Astrocyte (in vitro differentiated cells and primary cell): ENCODE measurements at regions not wholly inside any gene's neighbourhood (a gene's known extent, or its start where the extent isn't known, plus 50 kb on each side); places are given as distances from the start of the nearest gene placed in this dataset.

Experiments
- DNase-seq: peaks from one replicate; pipeline ENCODE4 v3.0.0-alpha.2; 2010; ENCODE audit warnings: low read depth
- FAIRE-seq: peaks from 2 replicates; lab custom pipeline; 2011; peaks lifted over from hg19 to GRCh38; lab: Jason Lieb, UNC
- H2AFZ ChIP-seq: 2 replicates; pipeline ENCODE4 v1.6.0; 2012; ENCODE audit warnings: low read depth, low read length, inconsistent platforms
- H3K27ac ChIP-seq: 2 replicates; pipeline ENCODE4 v1.5.1; 2011; ENCODE audit warnings: low read depth, low read length, inconsistent platforms
- H3K27me3 ChIP-seq: 2 replicates; pipeline ENCODE4 v1.6.0; 2011; ENCODE audit warnings: low read length, inconsistent platforms; ENCODE audit not compliant: insufficient read depth
- H3K36me3 ChIP-seq: 2 replicates; pipeline ENCODE4 v1.5.1; 2011; ENCODE audit warnings: low read length, inconsistent platforms; ENCODE audit not compliant: insufficient read depth
- H3K4me1 ChIP-seq: 2 replicates; pipeline ENCODE4 v1.5.1; 2011; ENCODE audit warnings: low read length, inconsistent platforms; ENCODE audit not compliant: insufficient read depth
- H3K4me2 ChIP-seq: 2 replicates; pipeline ENCODE4 v1.6.0; 2012; ENCODE audit warnings: low read length, inconsistent platforms
- H3K4me3 ChIP-seq: 2 replicates; pipeline ENCODE4 v1.5.1; 2011; ENCODE audit warnings: low read depth, mild to moderate bottlenecking, low read length, inconsistent platforms; ENCODE audit not compliant: insufficient read depth
- H3K79me2 ChIP-seq: 2 replicates; pipeline ENCODE4 v1.6.0; 2012; ENCODE audit warnings: mild to moderate bottlenecking, low read length, inconsistent platforms; ENCODE audit not compliant: insufficient read depth
- H3K9ac ChIP-seq: 2 replicates; pipeline ENCODE4 v1.6.0; 2012; ENCODE audit warnings: mild to moderate bottlenecking, low read length, inconsistent platforms
- H3K9me3 ChIP-seq: 2 replicates; pipeline ENCODE4 v1.5.1; 2012; ENCODE audit warnings: low read depth, mild to moderate bottlenecking, low read length, inconsistent platforms; ENCODE audit not compliant: insufficient read depth
- H4K20me1 ChIP-seq: 2 replicates; pipeline ENCODE4 v1.6.0; 2012; ENCODE audit warnings: low read length, inconsistent platforms; ENCODE audit not compliant: insufficient read depth
- H3K27ac Mint-ChIP-seq: one replicate; pipeline ENCODE4 v1.8.0; 2021; ENCODE audit warnings: mild to moderate bottlenecking, mixed read lengths; ENCODE audit not compliant: unreplicated experiment
- H3K27me3 Mint-ChIP-seq: one replicate; pipeline ENCODE4 v1.8.0; 2021; ENCODE audit warnings: low read depth, mixed read lengths; ENCODE audit not compliant: unreplicated experiment
- H3K36me3 Mint-ChIP-seq: one replicate; pipeline ENCODE4 v1.8.0; 2021; ENCODE audit warnings: low read depth, mixed read lengths; ENCODE audit not compliant: unreplicated experiment
- H3K4me1 Mint-ChIP-seq: one replicate; pipeline ENCODE4 v1.8.0; 2021; ENCODE audit warnings: low read depth, mixed read lengths; ENCODE audit not compliant: unreplicated experiment
- H3K4me3 Mint-ChIP-seq: one replicate; pipeline ENCODE4 v1.8.0; 2021; ENCODE audit warnings: mild to moderate bottlenecking, moderate library complexity, mixed read lengths; ENCODE audit not compliant: unreplicated experiment
- H3K9me3 Mint-ChIP-seq: one replicate; pipeline ENCODE4 v1.8.0; 2021; ENCODE audit warnings: mild to moderate bottlenecking, mixed read lengths; ENCODE audit not compliant: unreplicated experiment
- EZH2 ChIP-seq: IDR thresholded peaks from 2 replicates; pipeline ENCODE4 v1.6.1; 2012; ENCODE audit warnings: mild to moderate bottlenecking, low read length, inconsistent platforms; ENCODE audit not compliant: insufficient read depth
- TF ChIP-seq, protein P1 (sequence below): IDR thresholded peaks from 2 replicates; pipeline ENCODE4 v1.5.1; 2011; ENCODE audit warnings: low read depth, mild to moderate bottlenecking, inconsistent platforms, low read length, moderate library complexity; ENCODE audit not compliant: insufficient read depth

GRCh38 chr6:166830185-166830890, 126.0 kb downstream of the RNASET2 start:
- H4K20me1 ChIP-seq: no peaks in the 10 kb centered on the region
- H3K36me3 Mint-ChIP-seq: no peaks in the 10 kb centered on the region
- peaks cover 11% of the 10 kb centered on the region for H3K9me3 Mint-ChIP-seq

GRCh38 chr6:166826264-166826663, 130.1 kb downstream of the RNASET2 start:
- H3K9ac ChIP-seq: no peak overlapping the region
- H4K20me1 ChIP-seq: no peaks in the 10 kb centered on the region
- peaks cover 3% of the 10 kb centered on the region for H3K9me3 Mint-ChIP-seq
- TF ChIP-seq, protein P1, sequence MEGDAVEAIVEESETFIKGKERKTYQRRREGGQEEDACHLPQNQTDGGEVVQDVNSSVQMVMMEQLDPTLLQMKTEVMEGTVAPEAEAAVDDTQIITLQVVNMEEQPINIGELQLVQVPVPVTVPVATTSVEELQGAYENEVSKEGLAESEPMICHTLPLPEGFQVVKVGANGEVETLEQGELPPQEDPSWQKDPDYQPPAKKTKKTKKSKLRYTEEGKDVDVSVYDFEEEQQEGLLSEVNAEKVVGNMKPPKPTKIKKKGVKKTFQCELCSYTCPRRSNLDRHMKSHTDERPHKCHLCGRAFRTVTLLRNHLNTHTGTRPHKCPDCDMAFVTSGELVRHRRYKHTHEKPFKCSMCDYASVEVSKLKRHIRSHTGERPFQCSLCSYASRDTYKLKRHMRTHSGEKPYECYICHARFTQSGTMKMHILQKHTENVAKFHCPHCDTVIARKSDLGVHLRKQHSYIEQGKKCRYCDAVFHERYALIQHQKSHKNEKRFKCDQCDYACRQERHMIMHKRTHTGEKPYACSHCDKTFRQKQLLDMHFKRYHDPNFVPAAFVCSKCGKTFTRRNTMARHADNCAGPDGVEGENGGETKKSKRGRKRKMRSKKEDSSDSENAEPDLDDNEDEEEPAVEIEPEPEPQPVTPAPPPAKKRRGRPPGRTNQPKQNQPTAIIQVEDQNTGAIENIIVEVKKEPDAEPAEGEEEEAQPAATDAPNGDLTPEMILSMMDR: no peak
- no peak for TF ChIP-seq EZH2
- H3K9me3 ChIP-seq: no peaks in the 10 kb centered on the region
- DNase-seq (no peak), FAIRE-seq (no peak)
- peaks cover 8% of the 10 kb centered on the region for H3K27me3 Mint-ChIP-seq
- H3K4me2 ChIP-seq: no peak overlapping the region
- no peaks in the 10 kb centered on the region for H3K36me3 Mint-ChIP-seq
- H3K27ac ChIP-seq: no peak overlapping the region
- no peak overlapping the region for H2AFZ ChIP-seq
- H3K36me3 ChIP-seq: no peaks in the 10 kb centered on the region
- peaks cover 2% of the 10 kb centered on the region for H3K4me1 ChIP-seq
- no peak overlapping the region for H3K4me3 ChIP-seq
- H3K4me3 Mint-ChIP-seq: no peak overlapping the region
- H3K27ac Mint-ChIP-seq: no peak overlapping the region
- H3K27me3 ChIP-seq: no peaks in the 10 kb centered on the region
- H3K79me2 ChIP-seq: no peaks in the 10 kb centered on the region
- H3K4me1 Mint-ChIP-seq: peaks cover 8% of the 10 kb centered on the region

More at GRCh38 chr6:166830185-166830890, 126.0 kb downstream of the RNASET2 start:
- Histone ChIP-seq H3K9me3 (no peaks in the 10 kb centered on the region), H3K36me3 (no peaks in the 10 kb centered on the region), H3K79me2 (no peaks in the 10 kb centered on the region), H2AFZ (no peak overlapping the region), H3K4me3 (no peak overlapping the region), H3K4me2 (no peak overlapping the region), H3K9ac (no peak overlapping the region), H3K27ac (no peak overlapping the region), H3K4me1 (peaks cover 2% of the 10 kb centered on the region), H3K27me3 (no peaks in the 10 kb centered on the region)
- TF ChIP-seq, protein P1: no peak
- TF ChIP-seq EZH2: no peak
- DNase-seq (no peak), FAIRE-seq (no peak)
- Mint-ChIP-seq H3K4me3 (no peak overlapping the region), H3K4me1 (peaks cover 8% of the 10 kb centered on the region), H3K27ac (no peak overlapping the region), H3K27me3 (peaks cover 2% of the 10 kb centered on the region)

- Histone ChIP-seq H3K36me3 (no peaks in the 10 kb centered on the region), H3K4me1 (peaks cover 2% of the 10 kb centered on the region), H4K20me1 (no peaks in the 10 kb centered on the region), H3K4me2 (peak overlapping the region; percentile 13), H3K79me2 (no peaks in the 10 kb centered on the region), H3K27ac (no peak overlapping the region), H2AFZ (no peak overlapping the region), H3K27me3 (no peaks in the 10 kb centered on the region), H3K4me3 (no peak overlapping the region), H3K9me3 (no peaks in the 10 kb centered on the region), H3K9ac (no peak overlapping the region)
- H3K27me3 Mint-ChIP-seq: peaks cover 8% of the 10 kb centered on the region
- H3K9me3 Mint-ChIP-seq: no peaks in the 10 kb centered on the region
- no peaks in the 10 kb centered on the region for H3K36me3 Mint-ChIP-seq
- DNase-seq: peak; percentile 37
- peaks cover 8% of the 10 kb centered on the region for H3K4me1 Mint-ChIP-seq
- FAIRE-seq: no peak
- peak overlapping the region; percentile 11 for H3K27ac Mint-ChIP-seq
- H3K4me3 Mint-ChIP-seq: no peak overlapping the region
- TF ChIP-seq EZH2: no peak
- TF ChIP-seq, protein P1: no peak
Measured at GRCh38 chr6:166825553-166826145, 130.7 kb downstream of the RNASET2 start.
